Endothelial cell of umbilical vein (primary cell): ENCODE measurements at regions not wholly inside any gene's neighbourhood (a gene's known extent, or its start where the extent isn't known, plus 50 kb on each side); places are given as distances from the start of the nearest gene placed in this dataset.

ENCODE experiments used
- BruUV-seq: library from RNA; stranded (reverse); fragments of 400-500 nt; replicated peaks from 2 replicates; lab custom pipeline; 2021; lab: Mats Ljungman, UMichigan
- CTCF ChIA-PET: fragments of 300-600, 350-600 bp; sonication (Branson Sonifier 250); formaldehyde crosslinking; loops from one replicate; lab custom pipeline; 2021; ENCODE audit warnings: antibody characterized with exemption, inconsistent platforms; lab: Charles Lee
- POLR2A ChIA-PET: fragments of 300-600, 350-600 bp; sonication (Branson Sonifier 250); formaldehyde crosslinking; loops from one replicate; lab custom pipeline; 2021; ENCODE audit warnings: antibody characterized with exemption, inconsistent platforms; lab: Charles Lee
- DNase-seq: peaks from one replicate; pipeline ENCODE4 v3.0.0-alpha.2; 2011; ENCODE audit warnings: low read depth, low spot score
- FAIRE-seq: peaks from 2 replicates; lab custom pipeline; 2011; peaks lifted over from hg19 to GRCh38; lab: Jason Lieb, UNC
- H2AFZ ChIP-seq: 2 replicates; pipeline ENCODE4 v1.6.0; 2012; ENCODE audit warnings: low read depth, low read length, control low read depth, inconsistent platforms
- H3K27ac ChIP-seq: 2 replicates; pipeline ENCODE4 v1.5.1; 2011; ENCODE audit warnings: low read depth, mild to moderate bottlenecking, control low read depth, low read length, moderate library complexity; ENCODE audit not compliant: insufficient read depth
- H3K27me3 ChIP-seq, 2 experiments: 2 replicates each; pipeline versions ENCODE4 v1.6.0 to v1.6.1; 2011; ENCODE audit warnings: low read length in 2 of 2, mixed read lengths in 1 of 2; ENCODE audit not compliant: control insufficient read depth in 2 of 2, insufficient read depth in 2 of 2
- H3K36me3 ChIP-seq, 2 experiments: 2 replicates in 1 of 2; 3 replicates in 1 of 2; pipeline ENCODE4 v1.5.1; 2011; ENCODE audit warnings: low read length in 2 of 2, mild to moderate bottlenecking in 1 of 2, moderate library complexity in 1 of 2; ENCODE audit not compliant: control insufficient read depth in 2 of 2, insufficient read depth in 2 of 2; ENCODE audit errors: extremely low read depth in 1 of 2
- H3K4me1 ChIP-seq: 3 replicates; pipeline ENCODE4 v1.5.1; 2011; ENCODE audit warnings: mild to moderate bottlenecking, low read length; ENCODE audit not compliant: control insufficient read depth, insufficient read depth; ENCODE audit errors: extremely low read depth
- H3K4me2 ChIP-seq: 2 replicates; pipeline ENCODE4 v1.6.1; 2011; ENCODE audit warnings: low read length, control low read depth, mixed read lengths; ENCODE audit not compliant: insufficient read depth
- H3K4me3 ChIP-seq, 3 experiments: fragments of 200-600 bp in 1 of 3; sonication (generic), shearing (Covaris generic) in 1 of 3; replicated peaks in 1 of 3; 2 replicates each; pipeline ENCODE4 v1.5.1; 2011 to 2016; ENCODE audit warnings: control low read depth in 3 of 3, low read length in 3 of 3, mild to moderate bottlenecking in 2 of 3, inconsistent platforms in 1 of 3, low read depth in 1 of 3, moderate library complexity in 1 of 3; ENCODE audit not compliant: insufficient read depth in 1 of 3
- H3K79me2 ChIP-seq: 2 replicates; pipeline ENCODE4 v1.6.0; 2012; ENCODE audit warnings: low read length, inconsistent platforms; ENCODE audit not compliant: control insufficient read depth, insufficient read depth
- H3K9ac ChIP-seq: replicated peaks from 2 replicates; pipeline ENCODE3; 2011; ENCODE audit warnings: low read length, control low read depth; ENCODE audit not compliant: insufficient read depth; ENCODE audit errors: extremely low read depth
- H3K9me1 ChIP-seq: replicated peaks from 3 replicates; pipeline ENCODE4 v1.6.0; 2011; ENCODE audit warnings: mild to moderate bottlenecking, low read length; ENCODE audit not compliant: control insufficient read depth, insufficient read depth; ENCODE audit errors: extremely low read depth
- H3K9me3 ChIP-seq: replicated peaks from 2 replicates; pipeline ENCODE4 v1.5.1; 2012; ENCODE audit warnings: low read length, inconsistent platforms; ENCODE audit not compliant: control insufficient read depth, insufficient read depth
- H4K20me1 ChIP-seq: replicated peaks from 2 replicates; pipeline ENCODE3; 2011; ENCODE audit warnings: mild to moderate bottlenecking, low read length; ENCODE audit not compliant: control insufficient read depth, insufficient read depth; ENCODE audit errors: extremely low read depth
- EZH2 ChIP-seq: IDR thresholded peaks from 2 replicates; pipeline ENCODE4 v1.6.1; 2012; ENCODE audit warnings: borderline replicate concordance, low read depth, mild to moderate bottlenecking, moderate library complexity, low read length, inconsistent platforms; ENCODE audit not compliant: severe bottlenecking
- MYC ChIP-seq: IDR thresholded peaks from one replicate; pipeline ENCODE4 v1.6.1; 2011; ENCODE audit warnings: mild to moderate bottlenecking, low read depth, low read length
- POLR2A ChIP-seq: IDR thresholded peaks from 2 replicates; pipeline ENCODE4 v1.6.1; 2012; ENCODE audit warnings: low read depth, mild to moderate bottlenecking, control low read depth, low read length
- POLR2AphosphoS5 ChIP-seq: IDR thresholded peaks from 2 replicates; pipeline ENCODE4 v1.6.1; 2012; ENCODE audit warnings: low read depth, mild to moderate bottlenecking, control low read depth, low read length, moderate library complexity; ENCODE audit not compliant: insufficient read depth
- dilution Hi-C: fragments of 300-500 bp; cut with MboI; formaldehyde crosslinking; loops from one replicate; pipeline ENCODE4 v1.15.0; 2019; ENCODE audit warnings: low sequenced_read_pairs; ENCODE audit not compliant: extremely low pct_ligation_motif_present
- intact Hi-C: fragments of 100-400 bp; cut with micrococcal nuclease; formaldehyde crosslinking; loops from one replicate; pipeline ENCODE4 v1.10.0; 2022

GRCh38 chr12:108425238-108425795 lies 86.2 kb upstream of the CMKLR1 start:
- CTCF ChIA-PET: no interaction called here
- H3K4me2 ChIP-seq: no peak overlapping the region
- no peaks in the 10 kb centered on the region for H3K79me2 ChIP-seq
- H2AFZ ChIP-seq: no peak overlapping the region
- no peaks in the 10 kb centered on the region for H3K27me3 ChIP-seq
- DNase-seq (no peak), FAIRE-seq (no peak)
- BruUV-seq: no TSS peak
- intact Hi-C loops: no loop called here
- H3K4me1 ChIP-seq: no peaks in the 10 kb centered on the region
- H4K20me1 ChIP-seq: no peaks in the 10 kb centered on the region
- H3K4me3 ChIP-seq: no peak overlapping the region
- H3K36me3 ChIP-seq: no peaks in the 10 kb centered on the region
- POLR2A ChIA-PET: no interaction called here
- H3K9me1 ChIP-seq: no peaks in the 10 kb centered on the region
- no peak for TF ChIP-seq POLR2A
- TF ChIP-seq MYC: no peak
- dilution Hi-C loops: no loop called here
- H3K9me3 ChIP-seq: no peaks in the 10 kb centered on the region
- no peak overlapping the region for H3K9ac ChIP-seq
- H3K27ac ChIP-seq: no peak overlapping the region

GRCh38 chr12:108424816-108425215 lies 85.7 kb upstream of the CMKLR1 start:
- ChIA-PET CTCF (no interaction called here), POLR2A (no interaction called here)
- Histone ChIP-seq H3K27ac (no peak overlapping the region), H3K79me2 (no peaks in the 10 kb centered on the region), H3K4me3 (no peak overlapping the region), H3K9me3 (no peaks in the 10 kb centered on the region), H3K4me2 (no peak overlapping the region), H3K9me1 (no peaks in the 10 kb centered on the region), H2AFZ (no peak overlapping the region), H3K4me1 (no peaks in the 10 kb centered on the region), H4K20me1 (no peaks in the 10 kb centered on the region), H3K27me3 (no peaks in the 10 kb centered on the region), H3K36me3 (no peaks in the 10 kb centered on the region), H3K9ac (no peak overlapping the region)
- TF ChIP-seq POLR2AphosphoS5 (no peak), EZH2 (no peak), MYC (no peak)
- FAIRE-seq (no peak), DNase-seq (no peak)
- no TSS peak for BruUV-seq
- dilution Hi-C loops (no loop called here), intact Hi-C loops (no loop called here)
